ENCODE measurements at regions not wholly inside any gene's neighbourhood (a gene's known extent, or its start where the extent isn't known, plus 50 kb on each side); places are given as distances from the start of the nearest gene placed in this dataset.

GRCh38 chr13:87893186-87893585 is 222.0 kb downstream of the SLITRK5 start:
- Mint-ChIP-seq H3K4me3 (no peak overlapping the region), H3K9me3 (no peaks in the 10 kb centered on the region), H3K36me3 (ENCODE audit: low read depth) (no peaks in the 10 kb centered on the region), H3K27ac (no peak overlapping the region), H3K27me3 (no peaks in the 10 kb centered on the region), H3K4me1 (no peaks in the 10 kb centered on the region)
- ChIA-PET POLR2A (no interaction called here), CTCF (no interaction called here)
- no peak for DNase-seq

GRCh38 chr13:87894059-87894458 is 222.9 kb downstream of the SLITRK5 start:
- H3K36me3 Mint-ChIP-seq (ENCODE audit: low read depth): no peaks in the 10 kb centered on the region
- no peak overlapping the region for H3K27ac Mint-ChIP-seq
- no peak for DNase-seq
- ChIA-PET CTCF (no interaction called here), POLR2A (no interaction called here)
- no peaks in the 10 kb centered on the region for H3K4me1 Mint-ChIP-seq
- H3K27me3 Mint-ChIP-seq: no peaks in the 10 kb centered on the region
- no peak overlapping the region for H3K4me3 Mint-ChIP-seq
- H3K9me3 Mint-ChIP-seq: peaks cover 2% of the 10 kb centered on the region

- Mint-ChIP-seq H3K9me3 (peaks cover 5% of the 10 kb centered on the region), H3K27me3 (no peaks in the 10 kb centered on the region), H3K36me3 (ENCODE audit: low read depth) (no peaks in the 10 kb centered on the region), H3K4me3 (no peak overlapping the region), H3K27ac (no peak overlapping the region), H3K4me1 (no peaks in the 10 kb centered on the region)
- ChIA-PET CTCF (no interaction called here), POLR2A (no interaction called here)
- no peak for DNase-seq
Measured at GRCh38 chr13:87903553-87903952, 232.4 kb downstream of the SLITRK5 start.

GRCh38 chr13:87906411-87906810 is 235.2 kb downstream of the SLITRK5 start:
- no peak for DNase-seq
- CTCF ChIA-PET: no interaction called here
- POLR2A ChIA-PET: no interaction called here
- H3K4me3 Mint-ChIP-seq: no peak overlapping the region
- no peaks in the 10 kb centered on the region for H3K36me3 Mint-ChIP-seq (ENCODE audit: low read depth)
- H3K4me1 Mint-ChIP-seq: no peaks in the 10 kb centered on the region
- no peak overlapping the region for H3K27ac Mint-ChIP-seq
- peaks cover 2% of the 10 kb centered on the region for H3K9me3 Mint-ChIP-seq
- H3K27me3 Mint-ChIP-seq: no peaks in the 10 kb centered on the region

- H3K4me3 Mint-ChIP-seq: no peak overlapping the region
- H3K9me3 Mint-ChIP-seq: peaks cover 4% of the 10 kb centered on the region
- no peaks in the 10 kb centered on the region for H3K27me3 Mint-ChIP-seq
Measured at GRCh38 chr13:87907202-87907601, 236.0 kb downstream of the SLITRK5 start.

GRCh38 chr13:87919956-87920355 is 248.8 kb downstream of the SLITRK5 start:
- no peak for DNase-seq
- Mint-ChIP-seq H3K4me1 (no peaks in the 10 kb centered on the region), H3K4me3 (no peak overlapping the region), H3K27ac (no peak overlapping the region), H3K36me3 (ENCODE audit: low read depth) (no peaks in the 10 kb centered on the region), H3K27me3 (no peaks in the 10 kb centered on the region), H3K9me3 (peaks cover 7% of the 10 kb centered on the region)
- CTCF ChIA-PET: no interaction called here
- POLR2A ChIA-PET: no interaction called here

More at GRCh38 chr13:87907202-87907601, 236.0 kb downstream of the SLITRK5 start:
- ChIA-PET CTCF (no interaction called here), POLR2A (no interaction called here)
- Mint-ChIP-seq H3K36me3 (ENCODE audit: low read depth) (no peaks in the 10 kb centered on the region), H3K27ac (no peak overlapping the region), H3K4me1 (no peaks in the 10 kb centered on the region)
- no peak for DNase-seq

- POLR2A ChIA-PET: no interaction called here
- Mint-ChIP-seq H3K36me3 (ENCODE audit: low read depth) (no peaks in the 10 kb centered on the region), H3K27me3 (no peaks in the 10 kb centered on the region), H3K4me1 (no peaks in the 10 kb centered on the region), H3K9me3 (peaks cover 6% of the 10 kb centered on the region), H3K27ac (no peak overlapping the region), H3K4me3 (no peak overlapping the region)
- CTCF ChIA-PET: no interaction called here
- no peak for DNase-seq
Measured at GRCh38 chr13:87923753-87924152, 252.6 kb downstream of the SLITRK5 start.

GRCh38 chr13:87925006-87925405 is 253.8 kb downstream of the SLITRK5 start:
- ChIA-PET CTCF (no interaction called here), POLR2A (no interaction called here)
- Mint-ChIP-seq H3K27me3 (no peaks in the 10 kb centered on the region), H3K36me3 (ENCODE audit: low read depth) (no peaks in the 10 kb centered on the region), H3K27ac (no peak overlapping the region), H3K4me1 (no peaks in the 10 kb centered on the region), H3K9me3 (peaks cover 4% of the 10 kb centered on the region), H3K4me3 (no peak overlapping the region)
- DNase-seq: no peak

- POLR2A ChIA-PET: no interaction called here
Measured at GRCh38 chr13:87940776-87941175, 269.6 kb downstream of the SLITRK5 start.

GRCh38 chr13:87941226-87941625 is 270.1 kb downstream of the SLITRK5 start:
- ChIA-PET CTCF (no interaction called here), POLR2A (no interaction called here)
- H3K36me3 Mint-ChIP-seq (ENCODE audit: low read depth): no peaks in the 10 kb centered on the region
- H3K27ac Mint-ChIP-seq: no peak overlapping the region
- no peaks in the 10 kb centered on the region for H3K4me1 Mint-ChIP-seq
- no peak for DNase-seq
- peaks cover 2% of the 10 kb centered on the region for H3K9me3 Mint-ChIP-seq
- no peaks in the 10 kb centered on the region for H3K27me3 Mint-ChIP-seq
- H3K4me3 Mint-ChIP-seq: no peak overlapping the region

More at GRCh38 chr13:87940776-87941175, 269.6 kb downstream of the SLITRK5 start:
- CTCF ChIA-PET: no interaction called here
- no peaks in the 10 kb centered on the region for H3K4me1 Mint-ChIP-seq
- no peak overlapping the region for H3K4me3 Mint-ChIP-seq
- no peaks in the 10 kb centered on the region for H3K36me3 Mint-ChIP-seq (ENCODE audit: low read depth)
- H3K27me3 Mint-ChIP-seq: no peaks in the 10 kb centered on the region
- no peak overlapping the region for H3K27ac Mint-ChIP-seq
- DNase-seq: no peak
- peaks cover 2% of the 10 kb centered on the region for H3K9me3 Mint-ChIP-seq

GRCh38 chr13:87942205-87942604 is 271.0 kb downstream of the SLITRK5 start:
- Mint-ChIP-seq H3K27ac (no peak overlapping the region), H3K9me3 (peaks cover 2% of the 10 kb centered on the region), H3K4me3 (no peak overlapping the region), H3K4me1 (no peaks in the 10 kb centered on the region), H3K27me3 (no peaks in the 10 kb centered on the region), H3K36me3 (ENCODE audit: low read depth) (no peaks in the 10 kb centered on the region)
- no peak for DNase-seq
- CTCF ChIA-PET: no interaction called here
- POLR2A ChIA-PET: no interaction called here

GRCh38 chr13:87944038-87944437 is 272.9 kb downstream of the SLITRK5 start:
- Mint-ChIP-seq H3K4me3 (no peak overlapping the region), H3K27ac (no peak overlapping the region), H3K9me3 (peaks cover 2% of the 10 kb centered on the region), H3K4me1 (no peaks in the 10 kb centered on the region), H3K36me3 (ENCODE audit: low read depth) (no peaks in the 10 kb centered on the region), H3K27me3 (no peaks in the 10 kb centered on the region)
- DNase-seq: no peak
- ChIA-PET POLR2A (no interaction called here), CTCF (no interaction called here)

- Mint-ChIP-seq H3K36me3 (ENCODE audit: low read depth) (no peaks in the 10 kb centered on the region), H3K27ac (no peak overlapping the region), H3K4me1 (no peaks in the 10 kb centered on the region), H3K4me3 (no peak overlapping the region), H3K9me3 (peaks cover 3% of the 10 kb centered on the region), H3K27me3 (no peaks in the 10 kb centered on the region)
- ChIA-PET POLR2A (no interaction called here), CTCF (no interaction called here)
- DNase-seq: no peak
Measured at GRCh38 chr13:87952377-87952776, 281.2 kb downstream of the SLITRK5 start.

- ChIA-PET POLR2A (no interaction called here), CTCF (no interaction called here)
- no peak overlapping the region for H3K4me3 Mint-ChIP-seq
- H3K36me3 Mint-ChIP-seq (ENCODE audit: low read depth): no peaks in the 10 kb centered on the region
- H3K27ac Mint-ChIP-seq: no peak overlapping the region
- H3K27me3 Mint-ChIP-seq: no peaks in the 10 kb centered on the region
- DNase-seq: no peak
- H3K4me1 Mint-ChIP-seq: no peaks in the 10 kb centered on the region
- peaks cover 3% of the 10 kb centered on the region for H3K9me3 Mint-ChIP-seq
Measured at GRCh38 chr13:87953381-87953780, 282.2 kb downstream of the SLITRK5 start.

GRCh38 chr13:87954091-87954490 is 282.9 kb downstream of the SLITRK5 start:
- ChIA-PET CTCF (no interaction called here), POLR2A (no interaction called here)
- H3K9me3 Mint-ChIP-seq: peaks cover 3% of the 10 kb centered on the region
- H3K36me3 Mint-ChIP-seq (ENCODE audit: low read depth): no peaks in the 10 kb centered on the region
- no peak overlapping the region for H3K27ac Mint-ChIP-seq
- DNase-seq: no peak
- H3K4me1 Mint-ChIP-seq: no peaks in the 10 kb centered on the region
- no peaks in the 10 kb centered on the region for H3K27me3 Mint-ChIP-seq
- H3K4me3 Mint-ChIP-seq: no peak overlapping the region

All from activated CD4-positive, alpha-beta memory T cell treated with anti-CD3 and anti-CD28 coated beads, Interleukin-2, amount 10 ng/mL, durations not matched to agents 7 days and 5 days (primary cell).